RWPE2 (cell line): ENCODE measurements at regions not wholly inside any gene's neighbourhood (a gene's known extent, or its start where the extent isn't known, plus 50 kb on each side); places are given as distances from the start of the nearest gene placed in this dataset.

ENCODE experiments used
- ATAC-seq: fragments of 200-7000 bp; cut with Tn5 transposase; 3 replicates; pipeline ENCODE4 v1.9.1; 2021; ENCODE audit warnings: low read depth
- DNase-seq: peaks from one replicate; pipeline ENCODE4 v3.0.0-alpha.2; 2020; ENCODE audit warnings: low spot score
- H3K27ac ChIP-seq: fragments of 450-650 bp; 2 replicates; pipeline ENCODE4 v1.5.1; 2017; ENCODE audit warnings: mild to moderate bottlenecking; ENCODE audit not compliant: poor library complexity, severe bottlenecking
- H3K27me3 ChIP-seq: fragments of 250-450 bp; sonication (Bioruptor Pico); 2 replicates; pipeline ENCODE4 v1.5.1; 2021; ENCODE audit warnings: mild to moderate bottlenecking, moderate library complexity; ENCODE audit not compliant: insufficient read depth, poor library complexity, severe bottlenecking
- H3K36me3 ChIP-seq: fragments of 250-450 bp; sonication (Bioruptor Pico); 2 replicates; pipeline ENCODE4 v1.5.1; 2020; ENCODE audit warnings: low read depth, mild to moderate bottlenecking, moderate library complexity
- H3K4me1 ChIP-seq: fragments of 250-450 bp; sonication (Bioruptor Pico); 2 replicates; pipeline ENCODE4 v1.5.1; 2021; ENCODE audit warnings: mild to moderate bottlenecking, moderate library complexity; ENCODE audit not compliant: insufficient read depth, poor library complexity, severe bottlenecking
- H3K4me3 ChIP-seq: fragments of 250-450 bp; sonication (Bioruptor Pico); 2 replicates; pipeline ENCODE4 v1.5.1; 2021; ENCODE audit warnings: mild to moderate bottlenecking, moderate library complexity; ENCODE audit not compliant: severe bottlenecking
- H3K9me3 ChIP-seq: fragments of 250-450 bp; sonication (Bioruptor Pico); 2 replicates; pipeline ENCODE4 v1.5.1; 2021; ENCODE audit warnings: mild to moderate bottlenecking, moderate library complexity; ENCODE audit not compliant: severe bottlenecking
- TF ChIP-seq, protein P1 (sequence below): fragments of 450-650 bp; IDR thresholded peaks from one replicate; pipeline ENCODE4 v1.5.1; 2017; ENCODE audit warnings: mild to moderate bottlenecking, moderate library complexity; ENCODE audit not compliant: poor library complexity, severe bottlenecking

DNA sequence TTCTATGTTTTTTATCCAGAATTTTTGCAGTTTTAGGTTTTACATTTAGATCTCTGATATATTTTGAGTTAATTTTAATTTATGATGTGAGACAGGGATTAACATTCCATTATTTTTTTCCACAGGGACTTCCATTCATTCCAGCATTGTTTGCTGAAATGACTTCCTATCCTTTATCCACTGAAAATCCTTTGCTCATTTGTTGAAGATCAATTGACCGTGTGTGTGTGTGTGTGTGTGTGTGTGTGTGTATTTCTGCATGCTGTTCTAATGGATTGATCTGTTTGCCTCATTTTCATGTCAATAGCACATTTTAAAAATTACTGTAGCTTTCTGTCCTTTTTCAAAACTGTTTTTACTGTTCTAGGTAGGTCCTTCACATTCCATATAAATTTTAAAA is 480.3 kb downstream of the DSC3 start:
- no peak overlapping the region for H3K4me3 ChIP-seq

DNA sequence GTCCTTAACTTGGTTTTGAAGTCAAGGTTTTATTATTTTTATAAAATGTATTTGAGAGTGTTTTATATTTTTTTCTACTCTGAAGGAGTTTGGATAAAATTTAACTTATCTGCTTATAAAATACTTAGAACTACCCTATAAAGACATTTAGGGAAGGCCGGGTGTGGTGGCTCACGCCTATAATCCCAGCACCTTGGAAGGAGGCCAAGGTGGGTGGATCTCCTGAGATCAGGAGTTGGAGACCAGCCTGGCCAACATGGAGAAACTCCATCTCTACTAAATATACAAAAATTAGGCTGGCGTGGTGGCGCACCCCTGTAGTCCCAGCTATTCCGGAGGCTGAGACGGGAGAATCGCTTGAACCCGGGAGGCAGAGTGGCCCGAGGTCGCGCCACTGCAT is 486.4 kb downstream of the DSC3 start:
- no peaks in the 10 kb centered on the region for H3K9me3 ChIP-seq
- TF ChIP-seq, protein P1, sequence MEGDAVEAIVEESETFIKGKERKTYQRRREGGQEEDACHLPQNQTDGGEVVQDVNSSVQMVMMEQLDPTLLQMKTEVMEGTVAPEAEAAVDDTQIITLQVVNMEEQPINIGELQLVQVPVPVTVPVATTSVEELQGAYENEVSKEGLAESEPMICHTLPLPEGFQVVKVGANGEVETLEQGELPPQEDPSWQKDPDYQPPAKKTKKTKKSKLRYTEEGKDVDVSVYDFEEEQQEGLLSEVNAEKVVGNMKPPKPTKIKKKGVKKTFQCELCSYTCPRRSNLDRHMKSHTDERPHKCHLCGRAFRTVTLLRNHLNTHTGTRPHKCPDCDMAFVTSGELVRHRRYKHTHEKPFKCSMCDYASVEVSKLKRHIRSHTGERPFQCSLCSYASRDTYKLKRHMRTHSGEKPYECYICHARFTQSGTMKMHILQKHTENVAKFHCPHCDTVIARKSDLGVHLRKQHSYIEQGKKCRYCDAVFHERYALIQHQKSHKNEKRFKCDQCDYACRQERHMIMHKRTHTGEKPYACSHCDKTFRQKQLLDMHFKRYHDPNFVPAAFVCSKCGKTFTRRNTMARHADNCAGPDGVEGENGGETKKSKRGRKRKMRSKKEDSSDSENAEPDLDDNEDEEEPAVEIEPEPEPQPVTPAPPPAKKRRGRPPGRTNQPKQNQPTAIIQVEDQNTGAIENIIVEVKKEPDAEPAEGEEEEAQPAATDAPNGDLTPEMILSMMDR = no peak
- H3K4me1 ChIP-seq = no peaks in the 10 kb centered on the region
- ATAC-seq (no peak), DNase-seq (no peak)
- no peaks in the 10 kb centered on the region for H3K27me3 ChIP-seq
- no peak overlapping the region for H3K4me3 ChIP-seq
- H3K27ac ChIP-seq = no peak overlapping the region
- no peaks in the 10 kb centered on the region for H3K36me3 ChIP-seq

More for the DNA sequence above, 480.3 kb downstream of the DSC3 start:
- H3K4me1 ChIP-seq = no peaks in the 10 kb centered on the region
- DNase-seq (no peak), ATAC-seq (no peak)
- TF ChIP-seq, protein P1 = no peak
- H3K9me3 ChIP-seq = no peaks in the 10 kb centered on the region
- H3K36me3 ChIP-seq = no peaks in the 10 kb centered on the region
- no peaks in the 10 kb centered on the region for H3K27me3 ChIP-seq
- no peak overlapping the region for H3K27ac ChIP-seq

DNA sequence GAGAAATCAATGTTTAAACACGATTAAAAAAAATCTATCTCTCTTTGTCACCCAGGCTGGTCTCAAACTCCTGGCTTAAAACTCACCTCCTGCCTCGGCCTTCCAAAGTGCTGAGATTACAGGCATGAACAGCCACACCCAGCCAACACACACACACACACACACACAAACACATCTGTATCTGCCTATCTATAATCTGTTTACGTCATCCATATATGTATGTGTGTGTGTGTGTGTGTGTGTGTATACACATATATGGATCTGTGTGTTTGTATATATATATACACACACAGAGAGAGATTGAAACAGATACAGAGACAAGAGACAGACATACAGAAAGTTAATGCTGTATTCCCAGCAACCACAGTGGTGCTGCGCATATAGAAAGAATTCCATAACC is 497.1 kb downstream of the DSC3 start:
- Histone ChIP-seq H3K27ac (no peak overlapping the region), H3K4me1 (no peaks in the 10 kb centered on the region), H3K27me3 (no peaks in the 10 kb centered on the region), H3K36me3 (no peaks in the 10 kb centered on the region), H3K4me3 (no peak overlapping the region), H3K9me3 (no peaks in the 10 kb centered on the region)
- TF ChIP-seq, protein P1 = no peak
- DNase-seq (no peak), ATAC-seq (no peak)

DNA sequence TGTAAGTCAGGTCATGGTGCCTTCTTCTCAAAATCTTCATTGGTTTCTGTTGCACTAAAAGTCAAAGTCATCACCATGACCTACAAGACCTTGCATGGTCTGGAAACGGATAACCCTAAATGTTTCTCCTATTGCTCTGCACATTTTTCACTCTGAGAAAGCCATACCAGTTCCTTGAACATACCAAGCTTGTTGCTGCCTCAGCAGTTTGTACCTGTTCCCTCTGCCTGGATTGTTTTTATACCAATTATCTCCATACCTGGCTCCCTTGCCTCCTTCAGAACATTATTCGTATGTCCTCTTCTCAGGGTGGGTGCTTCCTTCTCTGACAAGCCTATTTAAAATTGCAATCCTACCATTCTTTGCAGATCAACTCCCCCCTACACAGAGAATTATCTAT is 498.4 kb downstream of the DSC3 start:
- Histone ChIP-seq H3K27ac (no peak overlapping the region), H3K36me3 (no peaks in the 10 kb centered on the region), H3K9me3 (no peaks in the 10 kb centered on the region), H3K27me3 (no peaks in the 10 kb centered on the region), H3K4me3 (no peak overlapping the region), H3K4me1 (no peaks in the 10 kb centered on the region)
- ATAC-seq = no peak
- DNase-seq = no peak
- TF ChIP-seq, protein P1 = no peak

DNA sequence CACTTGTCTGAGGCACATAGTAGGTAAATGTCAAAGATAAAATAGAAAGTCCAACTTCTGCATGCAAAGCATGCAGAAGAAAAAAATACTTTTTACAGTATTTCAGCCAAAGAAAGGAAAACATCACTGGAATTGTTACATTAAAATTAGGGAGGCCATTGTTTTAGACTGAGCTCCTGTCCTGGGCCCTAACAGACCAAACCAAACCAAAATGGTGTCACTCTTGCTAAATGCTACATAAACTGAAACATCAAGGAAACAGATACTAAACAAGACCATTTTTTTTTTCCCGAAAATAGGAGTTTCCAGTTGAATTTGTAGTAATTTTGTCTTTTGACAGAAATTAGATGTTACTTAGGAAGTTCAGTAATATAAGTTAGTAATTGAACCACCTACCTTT is 508.8 kb downstream of the DSC3 start:
- H3K9me3 ChIP-seq = no peaks in the 10 kb centered on the region
- no peak for ATAC-seq
- no peak overlapping the region for H3K27ac ChIP-seq
- H3K27me3 ChIP-seq = peaks cover 5% of the 10 kb centered on the region
- H3K36me3 ChIP-seq = no peaks in the 10 kb centered on the region
- TF ChIP-seq, protein P1 = no peak
- H3K4me1 ChIP-seq = no peaks in the 10 kb centered on the region
- no peak overlapping the region for H3K4me3 ChIP-seq
- no peak for DNase-seq
